HG03521 (cell line): ENCODE measurements at regions not wholly inside any gene's neighbourhood (a gene's known extent, or its start where the extent isn't known, plus 50 kb on each side); places are given as distances from the start of the nearest gene placed in this dataset.

ENCODE experiments used
- ATAC-seq: cut with Tn5 transposase; IDR thresholded peaks from one replicate; pipeline ENCODE4 v1.9.1; 2021; ENCODE audit warnings: mild to moderate bottlenecking, moderate library complexity; ENCODE audit not compliant: unreplicated experiment

GRCh38 chr1:78419309-78419708 lies 71.5 kb upstream of the PTGFR start:
- ATAC-seq, result no peak

GRCh38 chr1:78420181-78420580 lies 70.6 kb upstream of the PTGFR start:
- ATAC-seq, result no peak

- ATAC-seq, result no peak
Measured at GRCh38 chr1:78420688-78421087, 70.1 kb upstream of the PTGFR start.

GRCh38 chr1:78424720-78425119 lies 66.1 kb upstream of the PTGFR start:
- ATAC-seq, result no peak

- no peak for ATAC-seq
Measured at GRCh38 chr1:78426408-78426807, 64.4 kb upstream of the PTGFR start.

GRCh38 chr1:78427506-78427905 lies 63.3 kb upstream of the PTGFR start:
- no peak for ATAC-seq

GRCh38 chr1:78432016-78432415 lies 58.8 kb upstream of the PTGFR start:
- ATAC-seq, result no peak

GRCh38 chr1:78434351-78434750 lies 56.4 kb upstream of the PTGFR start:
- no peak for ATAC-seq

- ATAC-seq, result no peak
Measured at GRCh38 chr1:78436961-78437360, 53.8 kb upstream of the PTGFR start.

- no peak for ATAC-seq
Measured at GRCh38 chr1:78437396-78437795, 53.4 kb upstream of the PTGFR start.

- ATAC-seq, result no peak
Measured at GRCh38 chr1:78437941-78438340, 52.8 kb upstream of the PTGFR start.

- ATAC-seq, result no peak
Measured at GRCh38 chr1:78440381-78440793, 50.4 kb upstream of the PTGFR start.
